GM21619 (cell line): ENCODE measurements at regions not wholly inside any gene's neighbourhood (a gene's known extent, or its start where the extent isn't known, plus 50 kb on each side); places are given as distances from the start of the nearest gene placed in this dataset.

Experiments used
- ATAC-seq: cut with Tn5 transposase; IDR thresholded peaks from one replicate; pipeline ENCODE4 v1.9.1; 2021; ENCODE audit not compliant: unreplicated experiment

GRCh38 chr7:68442931-68443631 is 1155.2 kb upstream of the AUTS2 start:
- no peak for ATAC-seq

DNA sequence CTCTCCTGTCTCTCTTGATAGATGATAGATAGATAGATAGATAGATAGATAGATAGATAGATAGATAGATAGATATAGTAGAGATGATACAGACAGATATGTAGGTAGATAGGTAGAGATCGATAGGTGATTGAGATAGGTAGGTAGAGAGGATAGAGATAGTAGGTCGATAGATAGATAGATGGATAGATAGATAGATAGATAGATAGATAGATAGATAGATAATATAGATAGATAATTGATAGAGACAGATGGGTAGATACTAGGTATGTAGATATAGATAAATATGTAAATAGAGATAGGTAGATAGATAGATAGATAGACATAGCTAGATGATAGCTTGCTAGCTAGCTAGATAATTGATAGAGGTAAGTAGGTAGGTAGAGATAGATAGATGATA is 1154.2 kb upstream of the AUTS2 start:
- no peak for ATAC-seq

GRCh38 chr7:68444956-68445355 is 1153.3 kb upstream of the AUTS2 start:
- no peak for ATAC-seq

- no peak for ATAC-seq
Observed at GRCh38 chr7:68446183-68446582, 1152.1 kb upstream of the AUTS2 start.

GRCh38 chr7:68449099-68449498 is 1149.2 kb upstream of the AUTS2 start:
- no peak for ATAC-seq

GRCh38 chr7:68449816-68450215 is 1148.5 kb upstream of the AUTS2 start:
- no peak for ATAC-seq

GRCh38 chr7:68454931-68455330 is 1143.3 kb upstream of the AUTS2 start:
- ATAC-seq: no peak

DNA sequence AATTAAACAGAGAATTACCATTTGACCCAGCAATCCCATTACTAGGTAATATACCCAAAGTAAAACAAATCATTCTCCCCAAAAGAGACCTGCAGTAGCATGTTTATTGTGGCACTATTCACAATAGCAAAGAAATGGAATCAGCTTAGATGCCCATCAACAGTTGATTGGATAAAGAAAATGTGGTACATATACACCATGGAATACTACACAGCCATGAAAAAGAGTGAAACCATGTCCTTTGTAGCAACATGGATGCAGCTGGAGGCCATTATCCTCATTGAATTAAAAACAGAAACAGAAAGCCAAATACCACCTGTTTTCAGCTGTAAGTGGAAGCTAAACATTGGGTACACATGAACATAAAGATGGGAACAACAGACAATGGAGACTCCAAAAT is 1141.8 kb upstream of the AUTS2 start:
- ATAC-seq: no peak

DNA sequence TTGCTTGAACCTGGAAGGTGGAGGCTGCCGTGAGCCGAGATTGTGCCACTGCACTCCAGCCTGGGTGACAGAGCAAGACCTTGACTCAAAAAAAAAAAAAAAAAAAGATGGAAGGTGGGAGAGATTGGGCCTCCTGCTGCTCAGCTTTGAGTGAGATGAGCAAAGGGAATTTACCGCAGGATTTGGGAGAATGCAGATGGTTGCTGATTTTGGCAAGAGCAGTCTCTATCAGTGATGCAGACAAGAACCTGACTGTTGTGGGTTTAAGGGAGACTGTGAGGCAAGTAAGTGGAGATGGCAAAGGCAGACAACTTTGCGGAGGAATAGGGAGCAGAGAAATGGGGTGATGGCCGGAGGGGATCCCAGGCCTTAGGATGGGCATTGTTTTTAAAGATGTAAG is 1140.8 kb upstream of the AUTS2 start:
- ATAC-seq: no peak

GRCh38 chr7:68458010-68458908 is 1140.0 kb upstream of the AUTS2 start:
- no peak for ATAC-seq

DNA sequence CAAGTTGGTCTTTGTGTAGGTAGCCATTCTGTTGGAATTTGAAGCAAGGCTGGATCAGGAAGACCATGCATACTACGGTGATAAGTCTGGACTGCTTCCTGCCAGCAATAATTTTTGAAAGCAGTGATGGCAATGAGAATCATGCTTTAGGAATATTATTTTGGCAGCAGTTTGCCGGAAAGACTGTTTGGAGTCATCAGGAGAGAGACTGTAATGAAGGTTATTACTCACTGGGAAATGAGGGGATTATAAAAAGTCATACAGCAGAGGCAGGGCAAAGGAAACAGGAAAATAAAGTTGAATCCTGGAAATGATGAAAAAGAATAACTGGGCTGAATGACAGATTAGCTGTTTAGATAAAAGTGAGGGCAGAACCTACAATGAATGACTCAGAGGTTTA is 1136.8 kb upstream of the AUTS2 start:
- ATAC-seq: no peak

DNA sequence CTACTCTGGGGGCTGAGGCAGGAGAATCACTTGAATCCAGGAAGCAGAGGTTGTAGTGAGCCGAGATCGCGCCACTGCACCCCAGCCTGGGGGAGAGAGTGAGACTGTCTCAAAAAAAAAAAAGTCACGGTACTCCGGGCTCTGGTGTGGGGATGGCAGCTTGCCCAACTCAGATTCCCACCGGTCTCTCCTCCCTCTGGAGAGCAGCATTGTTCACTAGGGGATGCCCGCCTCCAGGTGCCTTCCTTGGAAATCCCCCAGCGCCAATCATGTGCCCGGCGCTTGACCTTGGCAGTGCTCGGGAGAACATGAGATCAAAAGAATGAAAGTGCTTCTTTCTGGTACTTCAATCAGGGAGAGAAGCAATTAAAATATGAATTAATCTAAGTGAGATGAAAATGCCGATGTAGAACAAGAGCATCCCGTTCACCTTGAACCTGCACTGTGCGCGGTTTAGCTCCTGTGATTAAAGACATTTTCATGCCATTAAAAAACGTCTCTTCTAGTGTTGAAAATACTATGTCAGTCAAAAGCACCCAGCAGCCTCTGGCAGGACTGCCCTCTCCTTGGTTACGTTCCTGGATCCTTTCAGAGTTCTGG is 1127.3 kb upstream of the AUTS2 start:
- ATAC-seq: no peak

DNA sequence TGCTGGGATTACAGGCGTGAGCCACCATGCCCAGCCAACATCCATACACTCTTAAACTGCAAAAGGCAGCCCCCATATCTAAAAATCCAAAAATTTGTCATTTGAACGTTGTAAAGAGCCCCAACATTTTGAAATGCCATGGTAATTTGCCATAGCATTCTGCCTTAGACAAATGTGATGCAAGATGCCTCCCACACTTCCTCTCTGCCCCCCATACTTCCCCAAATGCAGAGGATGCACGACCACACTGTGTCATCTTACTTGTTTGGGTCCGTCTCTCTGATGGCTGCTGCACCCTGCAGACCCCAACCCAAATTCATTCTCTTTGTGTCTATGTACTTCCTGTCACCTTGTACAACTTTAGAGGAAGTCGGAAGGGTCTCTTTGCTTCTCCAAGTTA is 1125.6 kb upstream of the AUTS2 start:
- no peak for ATAC-seq

DNA sequence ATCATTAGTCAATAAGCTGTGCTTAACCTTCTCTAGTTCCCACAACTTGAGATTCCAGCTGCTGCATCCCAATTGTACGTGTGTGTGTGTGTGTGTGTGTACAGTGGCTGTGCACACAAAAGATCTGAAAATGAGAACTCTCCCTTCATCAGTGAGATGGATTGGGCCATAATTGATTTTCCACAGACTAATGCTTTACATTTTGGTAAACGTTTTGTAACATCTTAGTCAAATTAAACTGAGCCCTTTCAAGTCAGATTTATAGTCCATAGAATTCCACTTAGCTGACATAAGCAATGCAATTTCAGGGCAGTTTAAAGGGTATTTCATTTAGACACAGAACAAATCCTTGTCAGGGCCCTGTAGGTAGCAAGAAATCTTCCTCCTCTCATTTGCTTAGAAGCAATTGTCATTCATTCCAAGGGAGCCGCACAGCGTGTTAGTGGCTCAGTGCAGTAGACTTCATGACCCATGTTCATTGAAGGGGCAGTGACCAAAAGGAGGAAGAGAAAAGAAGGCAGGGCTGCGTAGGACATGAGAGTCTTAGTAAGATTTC is 1123.5 kb upstream of the AUTS2 start:
- no peak for ATAC-seq

DNA sequence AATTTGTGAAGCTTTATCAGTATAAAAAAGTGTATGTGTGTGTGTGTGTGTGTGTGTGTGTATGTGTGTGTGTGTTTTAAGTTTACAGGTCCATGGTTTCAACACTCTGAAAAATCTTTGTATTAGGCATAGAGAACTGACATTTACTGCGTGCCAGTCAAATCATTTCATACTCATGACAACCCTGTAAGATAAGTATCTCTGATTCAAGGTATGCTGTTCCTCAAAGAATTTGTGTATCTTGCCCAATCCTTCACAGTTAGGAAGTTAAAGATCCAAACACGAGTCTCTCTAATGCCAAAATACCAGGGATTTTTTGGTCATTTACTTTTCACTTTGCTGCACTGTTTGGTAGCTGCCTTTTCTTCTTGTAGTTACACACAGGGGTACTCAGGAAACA is 1121.3 kb upstream of the AUTS2 start:
- ATAC-seq: no peak

GRCh38 chr7:68478326-68478725 is 1119.9 kb upstream of the AUTS2 start:
- ATAC-seq: no peak

DNA sequence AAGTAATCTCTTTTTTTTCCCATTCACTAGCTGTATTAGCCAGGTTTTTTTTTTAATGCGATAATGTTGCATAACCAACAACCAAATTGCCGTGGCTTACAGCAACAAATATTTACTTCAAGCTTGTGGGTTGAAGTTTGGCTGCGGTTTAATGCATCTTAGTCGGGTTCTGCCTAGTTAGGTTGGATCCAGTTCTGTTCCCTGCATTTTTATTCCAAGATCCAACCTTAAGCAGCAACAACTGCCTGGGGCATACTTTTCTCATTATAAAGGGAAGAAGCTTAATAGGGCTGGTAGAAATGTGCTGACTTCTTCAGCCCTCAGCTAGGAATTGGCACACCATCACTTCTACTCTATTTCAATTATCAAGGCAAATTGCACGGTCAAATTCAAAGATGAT is 1115.5 kb upstream of the AUTS2 start:
- no peak for ATAC-seq

DNA sequence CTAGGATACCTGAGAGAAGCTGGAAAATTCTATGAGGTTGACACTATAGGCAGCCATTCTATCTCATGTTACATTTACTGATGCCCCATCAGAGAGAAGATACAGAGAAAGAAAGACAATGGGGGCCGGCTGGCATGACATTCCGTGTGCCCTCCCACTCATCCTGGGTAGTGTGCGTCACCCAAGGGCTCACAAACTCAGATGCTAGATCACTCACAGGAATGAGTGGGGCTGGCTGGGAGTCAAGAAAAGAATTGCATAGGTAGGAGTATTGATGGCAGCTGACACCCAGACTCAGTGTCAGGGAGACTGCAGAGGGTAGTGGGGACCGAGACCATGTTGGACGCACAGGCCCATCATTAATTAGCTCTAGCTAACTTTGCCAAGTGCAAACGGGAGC is 1113.5 kb upstream of the AUTS2 start:
- no peak for ATAC-seq

DNA sequence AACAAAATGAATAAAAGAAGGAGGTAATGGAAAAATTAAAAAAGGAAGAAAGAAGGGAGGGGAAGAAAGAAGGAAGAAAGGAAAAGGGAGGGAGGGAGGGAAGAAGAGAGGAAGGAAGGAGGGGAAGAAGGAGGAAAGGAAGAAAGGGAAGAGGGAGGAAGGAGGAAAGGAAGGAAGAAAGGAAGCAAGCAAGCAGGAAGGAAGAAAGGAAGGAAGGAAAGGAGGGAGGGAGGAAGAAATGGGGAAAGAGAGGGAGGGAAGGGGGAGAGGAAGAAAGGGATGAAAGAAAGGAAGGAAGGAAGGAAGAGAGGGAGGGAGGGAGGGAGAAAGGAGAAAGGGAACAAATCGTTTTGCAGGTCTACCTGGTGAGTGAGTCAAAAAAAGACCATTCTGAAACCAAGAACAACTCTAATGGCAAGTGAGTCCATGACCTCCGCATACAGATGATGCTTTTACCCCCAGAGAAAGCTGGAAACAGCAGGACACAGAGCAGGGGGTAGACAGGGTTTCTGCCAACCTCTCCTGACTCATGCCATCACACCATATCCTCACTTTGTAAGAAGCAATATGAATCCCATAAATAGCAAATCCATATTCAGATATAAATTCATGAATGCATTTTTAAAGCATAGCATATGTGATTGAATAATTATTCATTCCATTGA is 1112.9 kb upstream of the AUTS2 start:
- ATAC-seq: no peak

DNA sequence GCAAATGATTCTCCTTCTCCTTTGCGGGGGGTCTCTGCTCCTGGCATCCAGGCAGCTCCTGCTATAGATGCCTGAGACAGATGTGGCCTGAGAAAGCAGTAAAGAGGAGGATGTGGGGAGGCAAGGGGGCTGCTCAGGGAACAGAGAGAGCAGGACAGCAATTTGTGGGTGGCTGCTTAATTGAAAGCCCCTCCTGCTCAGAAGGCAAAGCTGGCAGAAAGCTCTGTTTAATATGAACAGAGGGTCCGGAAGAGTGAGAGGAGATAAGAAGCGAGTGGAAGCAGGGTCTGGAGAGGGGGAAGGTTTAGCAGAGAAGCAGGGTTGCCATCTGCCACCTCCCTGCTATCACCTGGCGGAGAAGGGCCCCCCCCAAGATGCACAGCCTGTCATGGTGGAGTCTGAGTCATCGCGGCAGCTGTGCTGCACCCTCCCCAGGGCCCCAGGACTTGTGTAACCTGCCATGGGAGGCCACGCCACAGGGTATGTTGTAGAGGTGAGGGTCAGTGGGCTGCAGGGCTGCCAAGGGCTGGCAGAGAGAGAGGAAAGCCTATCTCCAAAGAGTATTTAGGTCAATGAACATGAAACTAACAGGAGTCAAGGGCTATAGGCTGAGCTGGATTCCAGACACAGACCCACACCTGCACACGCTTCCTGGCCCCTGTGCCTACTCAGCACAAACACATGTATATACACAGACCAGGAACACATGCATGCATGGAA is 1109.8 kb upstream of the AUTS2 start:
- ATAC-seq: no peak
